ENCODE measurements at regions not wholly inside any gene's neighbourhood (a gene's known extent, or its start where the extent isn't known, plus 50 kb on each side); places are given as distances from the start of the nearest gene placed in this dataset.

- TF ChIP-seq CTCF (IDR thresholded peaks at IDR 0.05): no peak
- DNase-seq: no peak
- Histone ChIP-seq H3K4me1 (no peaks in the 10 kb centered on the region), H3K9me3 (no peaks in the 10 kb centered on the region), H3K36me3 (no peaks in the 10 kb centered on the region), H3K4me3 (no peak overlapping the region), H3K27ac (no peak overlapping the region), H3K27me3 (no peaks in the 10 kb centered on the region)
- intact Hi-C loops (cut with DNase I): no loop called here
- ATAC-seq: no peak
Observed at GRCh38 chr2:123717636-123718334, 307.3 kb upstream of the CNTNAP5 start.

GRCh38 chr2:123720760-123721159 is 304.3 kb upstream of the CNTNAP5 start:
- intact Hi-C loops (cut with DNase I): no loop called here

GRCh38 chr2:123723706-123724105 is 301.4 kb upstream of the CNTNAP5 start:
- H3K27ac ChIP-seq: no peak overlapping the region
- H3K9me3 ChIP-seq: no peaks in the 10 kb centered on the region
- no peak overlapping the region for H3K4me3 ChIP-seq
- H3K4me1 ChIP-seq: no peaks in the 10 kb centered on the region
- TF ChIP-seq CTCF (IDR thresholded peaks at IDR 0.05): no peak
- H3K36me3 ChIP-seq: no peaks in the 10 kb centered on the region
- H3K27me3 ChIP-seq: no peaks in the 10 kb centered on the region
- intact Hi-C loops (cut with DNase I): no loop called here
- ATAC-seq (no peak), DNase-seq (no peak)

More at GRCh38 chr2:123720760-123721159, 304.3 kb upstream of the CNTNAP5 start:
- no peaks in the 10 kb centered on the region for H3K27me3 ChIP-seq
- H3K4me1 ChIP-seq: no peaks in the 10 kb centered on the region
- no peaks in the 10 kb centered on the region for H3K36me3 ChIP-seq
- no peak overlapping the region for H3K27ac ChIP-seq
- TF ChIP-seq CTCF (IDR thresholded peaks at IDR 0.05): no peak
- no peak overlapping the region for H3K4me3 ChIP-seq
- DNase-seq: no peak
- no peaks in the 10 kb centered on the region for H3K9me3 ChIP-seq
- ATAC-seq: no peak

- H3K4me3 ChIP-seq: no peak overlapping the region
- TF ChIP-seq CTCF (IDR thresholded peaks at IDR 0.05): no peak
- H3K9me3 ChIP-seq: no peaks in the 10 kb centered on the region
- H3K27me3 ChIP-seq: no peaks in the 10 kb centered on the region
- no peak overlapping the region for H3K27ac ChIP-seq
- ATAC-seq: peak; percentile 52
- DNase-seq: no peak
- no peaks in the 10 kb centered on the region for H3K4me1 ChIP-seq
- no peaks in the 10 kb centered on the region for H3K36me3 ChIP-seq
- intact Hi-C loops (cut with DNase I): no loop called here
Observed at GRCh38 chr2:123732563-123732962, 292.5 kb upstream of the CNTNAP5 start.

GRCh38 chr2:123737371-123737770 is 287.7 kb upstream of the CNTNAP5 start:
- DNase-seq: no peak
- intact Hi-C loops (cut with DNase I): no loop called here
- TF ChIP-seq CTCF (IDR thresholded peaks at IDR 0.05): no peak
- H3K27me3 ChIP-seq: no peaks in the 10 kb centered on the region
- no peak overlapping the region for H3K4me3 ChIP-seq
- H3K9me3 ChIP-seq: no peaks in the 10 kb centered on the region
- no peaks in the 10 kb centered on the region for H3K4me1 ChIP-seq
- ATAC-seq: no peak
- no peaks in the 10 kb centered on the region for H3K36me3 ChIP-seq
- no peak overlapping the region for H3K27ac ChIP-seq

All from left lung (tissue), 4 donors.